Stimulated activated CD4-positive, alpha-beta T cell treated with anti-CD3 and anti-CD28 coated beads, TNF-alpha, amount 100 ng/mL, for 48 hours (primary cell): ENCODE measurements at regions not wholly inside any gene's neighbourhood (a gene's known extent, or its start where the extent isn't known, plus 50 kb on each side); places are given as distances from the start of the nearest gene placed in this dataset.

Source experiments
- DNase-seq, 3 donors: peaks; one replicate each; pipeline ENCODE4 v3.0.0-alpha.2; 2020; ENCODE audit warnings: low read depth in 3 of 3

- no peak for DNase-seq
Measured at GRCh38 chr2:20110876-20111275, 59.4 kb upstream of the LAPTM4A start.

GRCh38 chr2:20110383-20110782 lies 59.0 kb upstream of the LAPTM4A start:
- DNase-seq: no peak

GRCh38 chr2:20108655-20109396 lies 57.4 kb upstream of the LAPTM4A start:
- DNase-seq: no peak

- no peak for DNase-seq
Measured at GRCh38 chr2:20107776-20108175, 56.3 kb upstream of the LAPTM4A start.

- no peak for DNase-seq
Measured at GRCh38 chr2:20107352-20107751, 55.9 kb upstream of the LAPTM4A start.

GRCh38 chr2:20106746-20107145 lies 55.3 kb upstream of the LAPTM4A start:
- DNase-seq: peak in 1 of 3 donors; percentile 35

- no peak for DNase-seq
Measured at GRCh38 chr2:20104900-20105545, 53.6 kb upstream of the LAPTM4A start.

- DNase-seq: no peak
Measured at GRCh38 chr2:20103530-20103929, 52.1 kb upstream of the LAPTM4A start.
